Peyer's patch (tissue), 4 donors: ENCODE measurements at regions not wholly inside any gene's neighbourhood (a gene's known extent, or its start where the extent isn't known, plus 50 kb on each side); places are given as distances from the start of the nearest gene placed in this dataset.
"Not testable (repeated sequence)": the region's sequence is repeated elsewhere in the genome, so short reads cannot be mapped to it uniquely, and the experiment has no call there.

Experiments used
- DNase-seq, 3 donors: peaks; one replicate each; pipeline ENCODE4 v3.0.0-alpha.2; 2017 to 2019
- H3K27ac ChIP-seq, 4 donors: fragments of 200-600 bp; sonication (generic); one replicate each; pipeline ENCODE4 v1.5.1; 2016 to 2019
- H3K27me3 ChIP-seq, 2 donors: fragments of 200-600 bp; sonication (generic); one replicate each; pipeline ENCODE4 v1.5.1; 2019
- H3K36me3 ChIP-seq, 3 donors: fragments of 200-600 bp; sonication (generic); one replicate each; pipeline ENCODE4 v1.5.1; 2016 to 2019
- H3K4me1 ChIP-seq, 4 donors: fragments of 200-600 bp; sonication (generic); one replicate each; pipeline ENCODE4 v1.5.1; 2016 to 2019
- H3K4me3 ChIP-seq, 4 donors: fragments of 200-600 bp; sonication (generic); 1 replicate in 3 of 4; 2 replicates in 1 of 4; pipeline ENCODE4 v1.5.1; 2016 to 2019; ENCODE audit warnings: mild to moderate bottlenecking in 1 of 4
- H3K9me3 ChIP-seq, 4 donors: fragments of 200-600 bp; sonication (generic); one replicate each; pipeline ENCODE4 v1.5.1; 2016 to 2019; ENCODE audit warnings: mild to moderate bottlenecking in 1 of 4
- CTCF ChIP-seq, 6 experiments: fragments of 450-650 bp in 4 of 6; fragments of 200-600 bp in 2 of 6; sonication (generic) in 1 of 6; IDR thresholded peaks; one replicate each; pipeline ENCODE4 v1.5.1; 2017 to 2019; ENCODE audit warnings: antibody characterized with exemption in 6 of 6, mild to moderate bottlenecking in 3 of 6, moderate library complexity in 1 of 6
- POLR2A ChIP-seq, 2 donors: fragments of 450-650 bp; IDR thresholded peaks; one replicate each; pipeline ENCODE4 v1.5.1; 2017; ENCODE audit warnings: antibody characterized with exemption in 2 of 2, mild to moderate bottlenecking in 2 of 2, moderate library complexity in 2 of 2

- Histone ChIP-seq H3K9me3 (no peaks in the 10 kb centered on the region), H3K4me3 (no peak overlapping the region), H3K4me1 (no peaks in the 10 kb centered on the region), H3K27ac (no peak overlapping the region), H3K36me3 (no peaks in the 10 kb centered on the region), H3K27me3 (no peaks in the 10 kb centered on the region)
- TF ChIP-seq POLR2A (IDR thresholded peaks at IDR 0.05): no peak
- TF ChIP-seq CTCF (IDR thresholded peaks at IDR 0.05): no peak
- DNase-seq: no peak
Measured at GRCh38 chr20:4318891-4319290, 69.8 kb upstream of the ADRA1D start.

- not testable (repeated sequence) for H3K27ac ChIP-seq, H3K4me3 ChIP-seq, H3K27me3 ChIP-seq, H3K36me3 ChIP-seq, H3K9me3 ChIP-seq, DNase-seq, H3K4me1 ChIP-seq
Measured at GRCh38 chr20:4310616-4311015, 61.5 kb upstream of the ADRA1D start.

GRCh38 chr20:4306206-4306605, 57.1 kb upstream of the ADRA1D start:
- Histone ChIP-seq H3K4me3 (no peak overlapping the region), H3K27ac (no peak overlapping the region), H3K9me3 (peaks cover 0 to 2% (median 0%) of the 10 kb centered on the region in 4 donors), H3K27me3 (no peaks in the 10 kb centered on the region), H3K36me3 (no peaks in the 10 kb centered on the region), H3K4me1 (no peaks in the 10 kb centered on the region)
- TF ChIP-seq POLR2A (IDR thresholded peaks at IDR 0.05): no peak
- no peak for TF ChIP-seq CTCF (IDR thresholded peaks at IDR 0.05)
- no peak for DNase-seq

GRCh38 chr20:4305091-4305490, 56.0 kb upstream of the ADRA1D start:
- no peak overlapping the region for H3K4me3 ChIP-seq
- no peak for TF ChIP-seq CTCF (IDR thresholded peaks at IDR 0.05)
- TF ChIP-seq POLR2A (IDR thresholded peaks at IDR 0.05): no peak
- H3K4me1 ChIP-seq: no peaks in the 10 kb centered on the region
- DNase-seq: no peak
- no peaks in the 10 kb centered on the region for H3K27me3 ChIP-seq
- H3K36me3 ChIP-seq: no peaks in the 10 kb centered on the region
- no peaks in the 10 kb centered on the region for H3K9me3 ChIP-seq
- H3K27ac ChIP-seq: no peak overlapping the region

- TF ChIP-seq CTCF (IDR thresholded peaks at IDR 0.05) (no peak), POLR2A (IDR thresholded peaks at IDR 0.05) (no peak)
- Histone ChIP-seq H3K27ac (no peak overlapping the region), H3K4me1 (no peaks in the 10 kb centered on the region), H3K9me3 (no peaks in the 10 kb centered on the region), H3K27me3 (no peaks in the 10 kb centered on the region), H3K4me3 (no peak overlapping the region), H3K36me3 (no peaks in the 10 kb centered on the region)
- no peak for DNase-seq
Measured at GRCh38 chr20:4304601-4305000, 55.5 kb upstream of the ADRA1D start.

GRCh38 chr20:4303136-4303535, 54.0 kb upstream of the ADRA1D start:
- Histone ChIP-seq H3K27me3 (no peaks in the 10 kb centered on the region), H3K27ac (no peak overlapping the region), H3K9me3 (no peaks in the 10 kb centered on the region), H3K4me1 (no peaks in the 10 kb centered on the region), H3K36me3 (no peaks in the 10 kb centered on the region), H3K4me3 (no peak overlapping the region)
- TF ChIP-seq POLR2A (IDR thresholded peaks at IDR 0.05) (no peak), CTCF (IDR thresholded peaks at IDR 0.05) (no peak)
- no peak for DNase-seq
